Fibroblast of lung (primary cell): ENCODE measurements at regions not wholly inside any gene's neighbourhood (a gene's known extent, or its start where the extent isn't known, plus 50 kb on each side); places are given as distances from the start of the nearest gene placed in this dataset.

Source experiments
- DNase-seq, 2 donors: peaks; one replicate each; pipeline versions ENCODE4 v3.0.0 to v3.0.0-alpha.2; 2010; ENCODE audit warnings: low read depth in 2 of 2
- H2AFZ ChIP-seq: 2 replicates; pipeline ENCODE4 v1.5.1; 2012; ENCODE audit warnings: low read length, control low read depth, inconsistent platforms
- H3K27ac ChIP-seq: 2 replicates; pipeline ENCODE4 v1.5.1; 2011; ENCODE audit warnings: low read length, control low read depth; ENCODE audit not compliant: insufficient read depth
- H3K27me3 ChIP-seq: 2 replicates; pipeline ENCODE4 v1.5.1; 2011; ENCODE audit warnings: mild to moderate bottlenecking, low read length; ENCODE audit not compliant: control insufficient read depth, insufficient read depth
- H3K36me3 ChIP-seq: 2 replicates; pipeline ENCODE4 v1.5.1; 2011; ENCODE audit warnings: low read length; ENCODE audit not compliant: control insufficient read depth, insufficient read depth
- H3K4me1 ChIP-seq: 2 replicates; pipeline ENCODE4 v1.5.1; 2011; ENCODE audit warnings: low read length; ENCODE audit not compliant: control insufficient read depth, insufficient read depth; ENCODE audit errors: extremely low read depth
- H3K4me2 ChIP-seq: 2 replicates; pipeline ENCODE4 v1.5.1; 2011; ENCODE audit warnings: low read length, control low read depth; ENCODE audit not compliant: insufficient read depth; ENCODE audit errors: extremely low read depth
- H3K4me3 ChIP-seq, 4 experiments: fragments of 200-600 bp in 1 of 4; sonication (generic) in 1 of 4; replicated peaks in 1 of 4; 2 replicates each; pipeline ENCODE4 v1.5.1; 2011 to 2016; ENCODE audit warnings: low read length in 4 of 4, low read depth in 3 of 4, mild to moderate bottlenecking in 3 of 4, control low read depth in 2 of 4, inconsistent platforms in 1 of 4, mixed read lengths in 1 of 4; ENCODE audit not compliant: insufficient read depth in 1 of 4; ENCODE audit errors: control extremely low read depth in 1 of 4
- H3K79me2 ChIP-seq: 2 replicates; pipeline ENCODE4 v1.5.1; 2012; ENCODE audit warnings: mild to moderate bottlenecking, low read length, inconsistent platforms; ENCODE audit not compliant: control insufficient read depth, insufficient read depth
- H3K9ac ChIP-seq: 2 replicates; pipeline ENCODE4 v1.5.1; 2011; ENCODE audit warnings: mild to moderate bottlenecking, low read length, control low read depth; ENCODE audit not compliant: insufficient read depth
- H3K9me3 ChIP-seq: 2 replicates; pipeline ENCODE4 v1.5.1; 2012; ENCODE audit warnings: low read depth, low read length; ENCODE audit not compliant: control insufficient read depth, insufficient read depth
- H4K20me1 ChIP-seq: 2 replicates; pipeline ENCODE4 v1.5.1; 2011; ENCODE audit warnings: low read length; ENCODE audit not compliant: control insufficient read depth, insufficient read depth; ENCODE audit errors: extremely low read depth
- EZH2 ChIP-seq: IDR thresholded peaks from 2 replicates; pipeline ENCODE4 v1.5.1; 2012; ENCODE audit warnings: low read length, control low read depth, mild to moderate bottlenecking; ENCODE audit errors: missing control alignments
- TF ChIP-seq, protein P1 (sequence below), 2 donors: IDR thresholded peaks in 1 of 2; conservative IDR thresholded peaks in 1 of 2; 1 replicate in 1 of 2; 2 replicates in 1 of 2; pipeline ENCODE4 v1.5.1; 2011 to 2012; ENCODE audit warnings: low read length in 2 of 2, control low read depth in 1 of 2, inconsistent platforms in 1 of 2, low read depth in 1 of 2, mild to moderate bottlenecking in 1 of 2

DNA sequence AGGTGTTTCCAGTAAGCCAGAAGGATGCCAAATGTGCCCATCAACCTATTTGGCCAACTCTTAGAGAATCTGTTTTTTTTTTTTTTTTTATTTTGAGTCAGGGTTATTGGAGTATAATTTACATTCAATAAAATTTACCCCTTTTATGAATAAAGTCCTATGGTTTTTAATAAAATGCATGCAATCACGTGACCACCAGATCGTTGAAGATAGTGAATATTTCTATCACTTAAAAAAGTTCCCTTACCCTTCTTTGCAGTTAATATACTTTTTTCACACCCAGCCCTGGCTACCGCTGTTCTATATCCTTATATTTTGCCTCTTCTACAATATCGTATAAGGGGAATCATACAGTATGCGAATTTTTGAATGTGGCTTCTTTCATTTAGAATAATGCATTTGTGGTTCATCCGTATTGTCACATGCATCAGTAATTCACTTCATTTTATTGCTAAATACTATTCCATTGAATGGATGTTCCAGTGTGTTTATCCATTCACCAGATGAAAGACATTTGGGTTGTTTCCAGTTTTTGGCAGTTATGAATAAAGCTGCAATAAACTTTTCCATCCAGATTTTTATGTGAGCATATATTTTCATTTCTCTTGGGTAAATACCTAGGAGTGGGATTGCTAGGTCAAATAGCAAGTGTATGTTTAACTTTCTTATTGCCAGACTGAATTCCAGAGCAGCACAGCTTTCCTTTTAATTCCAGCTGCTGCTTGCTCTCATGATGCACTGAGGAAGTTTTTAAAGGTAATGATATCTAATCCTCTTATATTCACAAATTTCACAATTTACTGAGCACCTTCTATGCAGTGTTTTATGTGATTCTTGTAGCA, 156.3 kb upstream of the NT5C1B start:
- Histone ChIP-seq H3K4me2 (no peak overlapping the region), H3K36me3 (no peaks in the 10 kb centered on the region), H3K27me3 (no peaks in the 10 kb centered on the region), H3K9ac (no peak overlapping the region), H3K79me2 (no peaks in the 10 kb centered on the region), H4K20me1 (no peaks in the 10 kb centered on the region), H3K4me1 (peaks cover 4% of the 10 kb centered on the region), H3K9me3 (no peaks in the 10 kb centered on the region), H3K4me3 (no peak overlapping the region), H3K27ac (no peak overlapping the region), H2AFZ (no peak overlapping the region)
- no peak for DNase-seq
- no peak for TF ChIP-seq EZH2
- TF ChIP-seq, protein P1, sequence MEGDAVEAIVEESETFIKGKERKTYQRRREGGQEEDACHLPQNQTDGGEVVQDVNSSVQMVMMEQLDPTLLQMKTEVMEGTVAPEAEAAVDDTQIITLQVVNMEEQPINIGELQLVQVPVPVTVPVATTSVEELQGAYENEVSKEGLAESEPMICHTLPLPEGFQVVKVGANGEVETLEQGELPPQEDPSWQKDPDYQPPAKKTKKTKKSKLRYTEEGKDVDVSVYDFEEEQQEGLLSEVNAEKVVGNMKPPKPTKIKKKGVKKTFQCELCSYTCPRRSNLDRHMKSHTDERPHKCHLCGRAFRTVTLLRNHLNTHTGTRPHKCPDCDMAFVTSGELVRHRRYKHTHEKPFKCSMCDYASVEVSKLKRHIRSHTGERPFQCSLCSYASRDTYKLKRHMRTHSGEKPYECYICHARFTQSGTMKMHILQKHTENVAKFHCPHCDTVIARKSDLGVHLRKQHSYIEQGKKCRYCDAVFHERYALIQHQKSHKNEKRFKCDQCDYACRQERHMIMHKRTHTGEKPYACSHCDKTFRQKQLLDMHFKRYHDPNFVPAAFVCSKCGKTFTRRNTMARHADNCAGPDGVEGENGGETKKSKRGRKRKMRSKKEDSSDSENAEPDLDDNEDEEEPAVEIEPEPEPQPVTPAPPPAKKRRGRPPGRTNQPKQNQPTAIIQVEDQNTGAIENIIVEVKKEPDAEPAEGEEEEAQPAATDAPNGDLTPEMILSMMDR (conservative IDR thresholded peaks at IDR 0.05 in 1 of 2, IDR thresholded peaks at IDR 0.05 in 1 of 2; ENCODE audit: low read depth in 1 of 2, low read length in 2 of 2): no peak

- Histone ChIP-seq H2AFZ (peak overlapping the region; percentile 19), H3K4me3 (no peak overlapping the region), H3K4me2 (peak overlapping the region; percentile 32), H3K36me3 (no peaks in the 10 kb centered on the region), H3K79me2 (no peaks in the 10 kb centered on the region), H3K9me3 (no peaks in the 10 kb centered on the region), H3K4me1 (peaks cover 4% of the 10 kb centered on the region), H3K9ac (no peak overlapping the region), H3K27ac (no peak overlapping the region), H4K20me1 (no peaks in the 10 kb centered on the region), H3K27me3 (no peaks in the 10 kb centered on the region)
- peak in 1 of 2 donors; percentile 96 for DNase-seq
- TF ChIP-seq EZH2: no peak
- TF ChIP-seq, protein P1 (conservative IDR thresholded peaks at IDR 0.05 in 1 of 2, IDR thresholded peaks at IDR 0.05 in 1 of 2; ENCODE audit: low read depth in 1 of 2, low read length in 2 of 2): peak; percentile 31 to 49
These were observed 152.7 kb upstream of the NT5C1B start for GRCh38 chr2:18741895-18742732.

DNA sequence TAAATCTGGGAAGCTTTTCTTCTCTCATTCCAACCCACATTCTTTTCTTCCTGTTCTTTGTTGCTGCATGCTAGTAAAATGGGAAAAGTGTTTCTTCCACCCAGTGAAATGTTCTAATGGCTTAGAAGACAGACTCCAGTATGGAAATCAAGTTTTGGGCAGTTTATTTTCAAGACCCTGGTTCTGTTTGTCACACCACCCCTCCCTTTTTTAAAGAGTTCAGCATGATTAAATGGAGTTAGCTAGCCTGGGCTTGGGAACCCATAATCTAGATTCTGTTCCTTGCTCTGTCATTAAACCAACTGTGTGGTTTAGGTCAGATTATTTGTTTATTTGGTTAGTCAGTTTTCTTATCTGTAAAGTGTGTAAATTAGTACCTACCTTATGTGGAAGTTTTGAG, 151.8 kb upstream of the NT5C1B start:
- no peak for DNase-seq
- Histone ChIP-seq H3K9ac (no peak overlapping the region), H3K27me3 (no peaks in the 10 kb centered on the region), H3K9me3 (no peaks in the 10 kb centered on the region), H3K4me1 (peaks cover 4% of the 10 kb centered on the region), H3K4me3 (no peak overlapping the region), H4K20me1 (no peaks in the 10 kb centered on the region), H2AFZ (no peak overlapping the region), H3K79me2 (no peaks in the 10 kb centered on the region), H3K4me2 (no peak overlapping the region), H3K27ac (no peak overlapping the region), H3K36me3 (no peaks in the 10 kb centered on the region)
- no peak for TF ChIP-seq EZH2
- TF ChIP-seq, protein P1 (conservative IDR thresholded peaks at IDR 0.05 in 1 of 2, IDR thresholded peaks at IDR 0.05 in 1 of 2; ENCODE audit: low read depth in 1 of 2, low read length in 2 of 2): no peak
